Prostate gland (tissue), 2 donors: ENCODE measurements at regions not wholly inside any gene's neighbourhood (a gene's known extent, or its start where the extent isn't known, plus 50 kb on each side); places are given as distances from the start of the nearest gene placed in this dataset.
A peak's percentile ranks its signal among the peaks of the same experiment; 100 is the strongest.

ENCODE experiments used
- DNase-seq: peaks from one replicate; pipeline ENCODE4 v3.0.0-alpha.2; 2019; ENCODE audit warnings: low spot score
- H3K27ac ChIP-seq, 2 donors: fragments of 200-600 bp; sonication (generic); 2 replicates each; pipeline ENCODE4 v1.5.1; 2017 to 2019
- H3K27me3 ChIP-seq: fragments of 200-600 bp; sonication (generic); replicated peaks from 2 replicates; pipeline ENCODE4 v1.5.1; 2019; ENCODE audit not compliant: insufficient read depth
- H3K36me3 ChIP-seq, 2 donors: fragments of 200-600 bp; sonication (generic); 1 replicate in 1 of 2; 2 replicates in 1 of 2; pipeline versions ENCODE4 v1.5.1 to v1.8.1; 2017 to 2019
- H3K4me1 ChIP-seq: fragments of 200-600 bp; sonication (generic); replicated peaks from 2 replicates; pipeline ENCODE4 v1.5.1; 2019
- H3K4me3 ChIP-seq, 2 donors: fragments of 200-600 bp; sonication (generic); 2 replicates each; pipeline ENCODE4 v1.5.1; 2017 to 2019
- H3K9me3 ChIP-seq: fragments of 200-600 bp; sonication (generic); 2 replicates; pipeline ENCODE4 v1.5.1; 2017
- POLR2A ChIP-seq: fragments of 450-650 bp; IDR thresholded peaks from one replicate; pipeline ENCODE4 v1.6.1; 2016; ENCODE audit warnings: antibody characterized with exemption, mild to moderate bottlenecking
- POLR2AphosphoS5 ChIP-seq: sonication (generic); formaldehyde crosslinking; IDR thresholded peaks from one replicate; pipeline ENCODE4 v1.6.1; 2017; ENCODE audit warnings: antibody characterized with exemption
- WGBS: methylation state at CpG from one replicate; pipeline ENCODE4 v1.1.5; 2018; 5-methylcytosine and 5-hydroxymethylcytosine counted together
- intact Hi-C: fragments of 100-400 bp; cut with DNase I; formaldehyde crosslinking; loops from one replicate; pipeline ENCODE4 v1.14.2; 2022
- TF ChIP-seq, protein P1 (sequence below), 4 experiments: fragments of 200-600 bp in 2 of 4; fragments of 450-650 bp in 2 of 4; sonication (generic) in 2 of 4; IDR thresholded peaks; 1 replicate in 3 of 4; 2 replicates in 1 of 4; pipeline ENCODE4 v1.5.1; 2016 to 2019; ENCODE audit warnings: antibody characterized with exemption in 4 of 4, mild to moderate bottlenecking in 2 of 4, moderate library complexity in 2 of 4

DNA sequence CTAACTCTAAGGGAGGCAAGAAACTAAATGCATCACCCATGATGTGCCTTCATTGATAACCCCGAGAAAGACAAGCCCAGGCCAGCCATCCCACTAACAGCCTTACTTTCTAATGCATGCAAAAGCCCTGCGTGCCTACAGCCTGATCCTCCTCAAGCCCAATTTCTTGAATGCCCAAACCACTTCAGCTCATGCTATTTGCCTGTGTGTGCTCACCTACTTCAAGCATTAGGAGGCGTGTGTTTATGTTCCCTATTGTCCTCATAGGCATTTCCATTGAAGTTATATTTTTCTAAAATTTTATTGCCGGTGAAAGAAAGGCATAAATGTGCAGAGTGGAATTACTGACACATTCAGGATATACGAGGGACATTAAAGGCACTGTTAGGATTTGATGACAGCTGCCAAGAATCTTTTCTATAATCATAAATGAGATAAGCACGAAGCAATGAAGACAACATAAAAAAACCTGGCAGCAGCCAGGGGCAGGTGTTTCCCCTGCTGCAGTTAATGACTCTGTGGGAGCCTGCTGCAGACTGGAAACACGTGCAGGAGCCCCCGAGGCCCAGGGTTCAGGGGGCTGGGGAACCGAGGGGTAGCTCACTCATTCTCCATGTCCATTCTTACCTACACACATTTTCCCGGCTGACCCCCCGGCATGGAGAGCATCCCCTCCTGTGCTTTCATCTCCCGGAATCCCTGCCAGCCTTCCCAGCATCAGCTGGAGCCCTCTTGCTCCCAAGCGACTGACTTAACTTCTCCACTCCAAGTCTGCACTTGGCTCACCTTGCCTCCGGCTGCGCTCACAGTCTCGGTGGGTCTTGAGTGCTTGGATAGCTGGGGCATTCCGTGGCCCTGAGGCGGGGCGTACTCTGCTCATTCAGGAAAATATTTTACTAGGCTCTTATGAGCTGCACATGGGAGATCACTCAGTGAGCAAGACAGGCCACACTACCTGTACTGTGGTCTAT lies 292.3 kb upstream of the SIX2 start:
- no peaks in the 10 kb centered on the region for H3K9me3 ChIP-seq
- TF ChIP-seq POLR2A (no peak), POLR2AphosphoS5 (peak; percentile 56)
- H3K4me3 ChIP-seq = no peak overlapping the region
- H3K36me3 ChIP-seq = no peaks in the 10 kb centered on the region
- DNase-seq = peak; percentile 14
- no peaks in the 10 kb centered on the region for H3K4me1 ChIP-seq
- no peak overlapping the region for H3K27ac ChIP-seq
- intact Hi-C loops = no loop called here
- no peaks in the 10 kb centered on the region for H3K27me3 ChIP-seq
- WGBS = 37% methylated on average over 19 of the region's 19 CpGs

DNA sequence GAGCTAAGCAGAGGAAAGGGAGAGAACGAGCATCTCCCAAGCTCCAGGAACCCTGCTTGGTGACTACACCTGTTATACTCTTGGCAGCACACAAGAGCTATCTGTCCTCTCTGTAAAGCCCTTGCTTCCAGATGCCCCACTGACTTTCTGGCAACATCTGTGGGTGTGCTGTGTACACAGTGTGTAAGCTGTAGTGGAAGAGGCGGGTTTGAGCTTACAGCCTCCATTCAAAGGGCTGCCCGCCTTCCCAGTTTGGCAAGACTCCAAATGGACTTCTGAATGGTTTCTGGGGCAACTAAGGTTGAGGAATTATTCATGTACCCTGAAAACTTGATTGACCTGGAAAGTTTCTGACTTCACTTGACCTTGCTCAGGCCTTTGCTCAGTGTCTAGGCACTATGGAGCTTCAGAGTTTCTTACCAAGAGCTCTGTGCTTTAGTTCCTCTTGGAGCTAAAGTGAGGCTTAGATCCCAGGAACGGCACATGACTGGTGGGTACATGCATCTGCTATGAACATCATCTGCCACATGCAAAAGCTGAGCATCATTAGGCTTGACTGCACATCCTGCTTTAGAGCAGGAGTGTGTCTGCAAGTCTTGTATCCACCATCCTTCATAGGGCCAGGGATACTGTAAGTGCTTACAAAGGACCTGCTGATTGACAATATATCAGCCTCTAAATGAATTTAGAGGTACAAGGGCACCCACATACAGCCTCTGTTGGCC lies 290.9 kb upstream of the SIX2 start:
- Histone ChIP-seq H3K4me1 (no peaks in the 10 kb centered on the region), H3K27ac (no peak overlapping the region), H3K27me3 (no peaks in the 10 kb centered on the region), H3K9me3 (no peaks in the 10 kb centered on the region), H3K4me3 (no peak overlapping the region), H3K36me3 (no peaks in the 10 kb centered on the region)
- no peak for TF ChIP-seq POLR2A
- TF ChIP-seq, protein P1, sequence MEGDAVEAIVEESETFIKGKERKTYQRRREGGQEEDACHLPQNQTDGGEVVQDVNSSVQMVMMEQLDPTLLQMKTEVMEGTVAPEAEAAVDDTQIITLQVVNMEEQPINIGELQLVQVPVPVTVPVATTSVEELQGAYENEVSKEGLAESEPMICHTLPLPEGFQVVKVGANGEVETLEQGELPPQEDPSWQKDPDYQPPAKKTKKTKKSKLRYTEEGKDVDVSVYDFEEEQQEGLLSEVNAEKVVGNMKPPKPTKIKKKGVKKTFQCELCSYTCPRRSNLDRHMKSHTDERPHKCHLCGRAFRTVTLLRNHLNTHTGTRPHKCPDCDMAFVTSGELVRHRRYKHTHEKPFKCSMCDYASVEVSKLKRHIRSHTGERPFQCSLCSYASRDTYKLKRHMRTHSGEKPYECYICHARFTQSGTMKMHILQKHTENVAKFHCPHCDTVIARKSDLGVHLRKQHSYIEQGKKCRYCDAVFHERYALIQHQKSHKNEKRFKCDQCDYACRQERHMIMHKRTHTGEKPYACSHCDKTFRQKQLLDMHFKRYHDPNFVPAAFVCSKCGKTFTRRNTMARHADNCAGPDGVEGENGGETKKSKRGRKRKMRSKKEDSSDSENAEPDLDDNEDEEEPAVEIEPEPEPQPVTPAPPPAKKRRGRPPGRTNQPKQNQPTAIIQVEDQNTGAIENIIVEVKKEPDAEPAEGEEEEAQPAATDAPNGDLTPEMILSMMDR (IDR thresholded peaks at IDR 0.05) = no peak
- no peak for TF ChIP-seq POLR2AphosphoS5
- WGBS = 85% methylated on average over 4 of the region's 4 CpGs
- intact Hi-C loops = no loop called here
- no peak for DNase-seq

DNA sequence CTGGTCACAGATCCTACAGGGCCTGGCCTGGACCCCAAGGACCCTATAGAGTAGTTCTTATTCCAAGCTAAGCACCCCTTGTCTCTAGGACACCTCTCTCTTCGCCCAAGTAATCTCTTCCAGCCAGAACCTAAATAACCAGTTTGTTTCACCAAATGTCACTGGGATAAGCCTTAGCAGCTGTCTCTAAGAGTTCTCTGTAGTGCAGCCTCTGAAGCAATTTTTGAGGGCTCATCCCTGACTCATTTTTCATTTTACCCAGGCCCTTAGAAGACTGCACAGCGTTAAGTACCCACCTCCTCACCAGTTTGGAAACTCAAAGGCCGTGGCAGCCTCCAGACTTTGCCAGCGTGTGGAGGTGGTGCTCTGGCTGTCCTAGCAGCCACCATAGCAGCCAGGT lies 290.1 kb upstream of the SIX2 start:
- TF ChIP-seq POLR2AphosphoS5 = no peak
- TF ChIP-seq POLR2A = no peak
- TF ChIP-seq, protein P1 (IDR thresholded peaks at IDR 0.05) = no peak
- intact Hi-C loops = no loop called here
- WGBS = 94% methylated on average over 4 of the region's 4 CpGs
- Histone ChIP-seq H3K36me3 (no peaks in the 10 kb centered on the region), H3K9me3 (no peaks in the 10 kb centered on the region), H3K4me1 (no peaks in the 10 kb centered on the region), H3K27ac (no peak overlapping the region), H3K4me3 (no peak overlapping the region), H3K27me3 (no peaks in the 10 kb centered on the region)
- DNase-seq = no peak

DNA sequence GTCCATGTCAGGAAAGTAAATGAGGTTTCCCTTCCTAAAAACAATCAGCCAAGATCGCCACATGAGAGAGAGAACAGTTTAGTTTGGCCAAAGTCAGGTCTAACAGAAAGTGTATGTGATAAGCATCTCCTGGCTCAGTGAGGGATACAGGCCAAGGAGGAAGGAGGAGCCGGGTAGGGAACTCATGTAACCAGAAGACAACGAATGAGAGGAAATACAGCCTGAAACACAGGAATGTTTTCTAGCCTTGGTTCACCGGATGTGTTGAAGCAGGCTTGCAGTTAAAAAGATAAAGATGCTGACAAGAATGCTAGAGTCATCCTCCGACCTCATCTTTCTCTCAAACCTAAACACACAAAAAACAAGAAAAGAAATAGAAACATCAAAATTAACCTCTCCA lies 283.9 kb upstream of the SIX2 start:
- Histone ChIP-seq H3K9me3 (no peaks in the 10 kb centered on the region), H3K4me3 (no peak overlapping the region), H3K27me3 (no peaks in the 10 kb centered on the region), H3K36me3 (no peaks in the 10 kb centered on the region), H3K27ac (no peak overlapping the region), H3K4me1 (no peaks in the 10 kb centered on the region)
- intact Hi-C loops = no loop called here
- peak; percentile 38 for TF ChIP-seq POLR2AphosphoS5
- TF ChIP-seq POLR2A = no peak
- TF ChIP-seq, protein P1 (IDR thresholded peaks at IDR 0.05) = no peak
- WGBS = 19% methylated on average over 5 of the region's 5 CpGs
- DNase-seq = peak; percentile 23

DNA sequence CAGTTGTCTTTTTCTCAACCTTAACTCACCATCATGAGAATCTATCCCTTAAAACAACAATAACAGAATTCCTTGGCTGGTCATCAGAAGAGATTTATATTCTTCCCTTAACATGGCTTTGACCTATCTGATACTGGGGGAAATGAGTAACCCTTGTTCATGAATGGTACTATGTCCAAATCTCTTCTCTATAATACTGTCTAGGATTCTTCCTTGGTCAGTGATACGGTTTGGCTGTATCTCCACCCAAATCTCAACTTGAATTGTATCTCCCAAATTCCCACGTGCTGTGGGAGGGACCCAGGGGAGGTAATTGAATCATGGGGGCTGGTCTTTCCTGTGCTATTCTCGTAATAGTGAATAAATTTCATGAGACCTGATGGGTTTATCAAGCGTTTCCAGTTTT lies 282.0 kb upstream of the SIX2 start:
- WGBS = 67% methylated on average over 4 of the region's 4 CpGs
- H3K27ac ChIP-seq = no peak overlapping the region
- intact Hi-C loops = no loop called here
- no peak overlapping the region for H3K4me3 ChIP-seq
- no peaks in the 10 kb centered on the region for H3K27me3 ChIP-seq
- DNase-seq = no peak
- H3K36me3 ChIP-seq = no peaks in the 10 kb centered on the region
- H3K9me3 ChIP-seq = no peaks in the 10 kb centered on the region
- TF ChIP-seq POLR2AphosphoS5 (no peak), POLR2A (no peak)
- TF ChIP-seq, protein P1 (IDR thresholded peaks at IDR 0.05) = no peak
- H3K4me1 ChIP-seq = no peaks in the 10 kb centered on the region
